ENCODE measurements at regions not wholly inside any gene's neighbourhood (a gene's known extent, or its start where the extent isn't known, plus 50 kb on each side); places are given as distances from the start of the nearest gene placed in this dataset.

DNA sequence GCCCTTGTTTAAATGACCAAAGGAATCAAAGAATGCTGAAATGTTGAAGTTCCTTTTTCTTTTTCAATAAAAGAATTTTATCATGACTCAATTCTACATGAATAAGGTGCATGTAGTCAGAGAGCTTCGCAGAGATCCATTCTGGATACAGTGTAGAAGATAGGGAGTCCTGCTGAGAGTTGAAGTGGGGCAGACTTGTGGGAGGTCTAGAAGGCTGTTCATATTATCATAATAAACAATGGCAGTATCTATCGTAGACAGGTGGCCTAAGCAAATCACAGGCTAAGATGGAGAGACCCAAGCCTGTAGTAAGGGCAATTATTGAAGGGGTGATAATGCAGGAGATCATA is 1322.0 kb upstream of the CELF4 start:
- H3K9me3 Mint-ChIP-seq: peaks cover 0 to 2% of the 10 kb centered on the region in 2 donors
- H3K4me1 Mint-ChIP-seq (ENCODE audit: low read depth in 2 of 2): no peaks in the 10 kb centered on the region
- no peak overlapping the region for H3K4me3 Mint-ChIP-seq
- H3K27ac Mint-ChIP-seq: no peak overlapping the region
- no peaks in the 10 kb centered on the region for H3K36me3 Mint-ChIP-seq (ENCODE audit: insufficient read depth)
- DNase-seq: no peak
- no peak for ATAC-seq (replicated peaks)
- no peaks in the 10 kb centered on the region for H3K27me3 Mint-ChIP-seq

DNA sequence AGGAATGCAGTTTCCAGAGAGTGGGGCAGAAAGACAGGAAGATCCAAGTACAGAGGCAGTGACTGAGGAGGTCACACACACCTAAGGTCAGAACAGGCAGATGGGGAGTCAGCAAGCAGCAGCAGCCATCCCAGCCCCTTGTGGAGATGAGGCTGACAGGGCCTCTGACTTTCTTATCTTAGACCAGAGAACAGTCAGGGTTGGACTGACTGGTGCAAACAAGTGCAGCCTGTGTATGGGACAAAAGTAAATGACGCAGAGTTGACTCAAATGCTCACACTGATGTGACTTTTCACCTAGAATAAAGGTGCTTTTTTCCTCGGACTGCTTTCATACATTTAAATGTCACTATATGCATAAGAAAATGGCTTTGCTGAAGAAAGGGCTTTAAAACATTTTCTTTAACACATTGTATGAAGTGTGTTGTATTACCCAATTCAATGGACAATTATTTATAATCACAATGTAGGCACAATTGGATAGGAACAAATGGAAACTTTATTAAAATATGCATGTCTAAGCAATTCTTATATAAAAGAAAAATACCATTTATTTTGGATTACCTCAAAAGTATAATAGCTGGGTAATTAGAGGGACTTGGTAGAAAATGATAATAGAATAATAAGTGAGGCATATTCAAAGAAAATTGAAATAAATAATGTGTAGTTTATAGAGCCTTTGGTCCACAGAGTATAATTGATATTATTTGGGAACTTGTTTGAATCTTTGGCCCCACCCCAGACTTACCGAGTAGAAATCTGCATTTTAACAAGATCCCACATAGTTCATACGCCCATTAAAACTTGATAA is 1321.5 kb upstream of the CELF4 start:
- H3K36me3 Mint-ChIP-seq (ENCODE audit: insufficient read depth): no peaks in the 10 kb centered on the region
- no peak overlapping the region for H3K4me3 Mint-ChIP-seq
- no peak for DNase-seq
- no peak for ATAC-seq (replicated peaks)
- no peaks in the 10 kb centered on the region for H3K27me3 Mint-ChIP-seq
- H3K27ac Mint-ChIP-seq: no peak overlapping the region
- H3K9me3 Mint-ChIP-seq: peaks cover 0 to 2% of the 10 kb centered on the region in 2 donors
- no peaks in the 10 kb centered on the region for H3K4me1 Mint-ChIP-seq (ENCODE audit: low read depth in 2 of 2)

DNA sequence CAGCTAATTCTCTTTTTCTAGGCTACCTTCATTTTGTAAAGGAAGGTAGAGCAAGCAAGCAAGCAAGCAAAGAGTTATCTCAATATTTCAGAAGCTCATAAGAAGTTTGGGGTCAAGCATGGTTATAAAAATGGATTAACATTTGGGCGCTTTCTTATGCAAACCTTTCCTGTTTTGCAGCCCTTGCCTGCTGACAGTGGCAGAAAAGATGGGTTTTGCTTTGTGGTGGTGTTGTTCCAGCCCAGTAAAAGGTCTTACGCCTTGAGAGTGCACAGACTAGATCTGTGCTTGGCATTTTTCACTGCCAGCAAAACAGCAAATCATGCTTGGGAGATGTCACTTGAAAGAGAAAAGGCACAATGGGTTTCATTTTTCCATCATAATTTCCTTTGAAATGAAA is 1320.6 kb upstream of the CELF4 start:
- no peak for ATAC-seq (replicated peaks)
- Mint-ChIP-seq H3K27me3 (no peaks in the 10 kb centered on the region), H3K27ac (no peak overlapping the region), H3K36me3 (ENCODE audit: insufficient read depth) (no peaks in the 10 kb centered on the region), H3K9me3 (peaks cover 0 to 2% of the 10 kb centered on the region in 2 donors), H3K4me1 (ENCODE audit: low read depth in 2 of 2) (no peaks in the 10 kb centered on the region), H3K4me3 (no peak overlapping the region)
- DNase-seq: no peak

DNA sequence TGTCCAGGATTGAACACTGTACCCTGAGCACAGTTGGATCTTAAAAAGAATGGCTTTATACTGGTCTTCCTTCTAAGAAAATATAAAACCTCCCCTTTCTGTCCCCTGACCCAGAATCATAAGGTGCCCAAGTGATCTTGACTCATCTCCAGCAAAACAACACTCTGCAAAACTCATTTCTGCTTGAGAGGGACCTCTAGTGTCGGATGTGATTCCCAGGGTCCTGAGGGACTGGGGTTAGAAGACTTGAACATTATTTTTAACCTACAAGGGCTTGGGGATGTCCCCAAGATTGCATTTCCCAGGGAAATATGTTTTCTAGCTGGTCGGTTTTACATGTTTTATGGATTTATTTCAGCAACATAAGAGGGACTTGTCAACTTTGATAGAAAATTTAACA is 1318.5 kb upstream of the CELF4 start:
- Mint-ChIP-seq H3K36me3 (ENCODE audit: insufficient read depth) (no peaks in the 10 kb centered on the region), H3K9me3 (peaks cover 0 to 2% of the 10 kb centered on the region in 2 donors), H3K27me3 (peaks cover 0 to 7% of the 10 kb centered on the region in 2 donors), H3K4me1 (ENCODE audit: low read depth in 2 of 2) (no peaks in the 10 kb centered on the region), H3K27ac (no peak overlapping the region), H3K4me3 (no peak overlapping the region)
- ATAC-seq (replicated peaks) (no peak), DNase-seq (no peak)

DNA sequence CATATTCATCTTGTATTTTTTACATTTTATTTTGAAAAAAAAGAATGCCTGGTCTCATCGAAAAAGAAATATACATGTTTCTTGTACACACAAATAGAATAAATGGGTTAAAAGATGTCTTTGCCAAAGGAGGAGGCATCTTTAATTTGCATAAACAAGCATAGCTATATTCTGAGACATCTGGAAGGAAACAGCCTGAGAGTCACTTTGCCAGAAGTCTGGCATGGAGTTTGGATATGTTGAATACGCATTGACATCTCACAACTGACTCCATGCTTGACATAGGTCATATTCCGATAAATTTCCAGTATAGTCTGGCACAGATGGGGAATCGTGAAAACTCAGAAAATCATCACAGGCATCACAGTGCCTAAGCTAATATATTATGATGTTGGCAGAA is 1317.5 kb upstream of the CELF4 start:
- H3K27me3 Mint-ChIP-seq: peaks cover 0 to 7% of the 10 kb centered on the region in 2 donors
- DNase-seq: no peak
- H3K27ac Mint-ChIP-seq: no peak overlapping the region
- no peak overlapping the region for H3K4me3 Mint-ChIP-seq
- H3K36me3 Mint-ChIP-seq (ENCODE audit: insufficient read depth): no peaks in the 10 kb centered on the region
- ATAC-seq (replicated peaks): no peak
- H3K4me1 Mint-ChIP-seq (ENCODE audit: low read depth in 2 of 2): no peaks in the 10 kb centered on the region
- H3K9me3 Mint-ChIP-seq: peaks cover 0 to 2% of the 10 kb centered on the region in 2 donors

DNA sequence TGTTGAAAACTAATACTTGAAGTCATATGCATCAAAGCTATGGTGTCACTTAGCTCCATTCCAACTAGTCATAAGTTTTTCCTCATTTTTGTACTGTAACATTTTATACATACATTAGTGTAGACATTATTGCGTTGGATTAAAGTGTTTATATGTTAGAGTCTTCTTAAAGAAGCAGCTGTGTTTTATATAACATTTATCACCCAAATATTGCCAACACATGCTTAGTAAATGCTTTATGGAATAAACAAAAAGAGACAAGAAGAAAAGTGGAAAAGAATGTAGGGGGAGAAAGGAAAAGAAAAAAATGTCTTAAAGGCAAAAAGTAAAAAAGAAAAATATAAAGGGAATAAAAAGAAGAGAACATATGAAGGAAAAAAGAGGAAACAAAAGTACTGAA is 1314.3 kb upstream of the CELF4 start:
- Mint-ChIP-seq H3K27me3 (peaks cover 0 to 7% of the 10 kb centered on the region in 2 donors), H3K27ac (no peak overlapping the region), H3K9me3 (no peaks in the 10 kb centered on the region), H3K36me3 (ENCODE audit: insufficient read depth) (no peaks in the 10 kb centered on the region), H3K4me1 (ENCODE audit: low read depth in 2 of 2) (no peaks in the 10 kb centered on the region), H3K4me3 (no peak overlapping the region)
- no peak for DNase-seq
- no peak for ATAC-seq (replicated peaks)

DNA sequence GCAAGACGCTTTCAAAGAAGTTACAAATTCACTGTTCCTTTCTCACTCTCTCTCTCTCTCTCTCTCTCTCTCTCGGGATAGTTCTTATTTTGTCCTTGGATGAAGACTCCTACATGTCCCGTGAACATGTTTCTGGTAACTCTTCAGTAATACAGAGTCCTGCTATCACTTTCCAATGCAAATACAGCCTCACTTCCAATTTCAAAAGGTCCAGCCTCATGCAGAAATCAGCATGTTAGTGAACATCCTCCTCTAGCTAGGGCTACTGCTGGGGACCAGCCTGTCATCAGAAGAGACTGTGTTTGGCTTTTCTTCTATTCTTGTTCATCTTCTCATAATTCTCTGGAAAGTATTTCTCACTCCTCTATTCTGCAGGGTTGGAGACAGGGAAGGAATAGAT is 1306.7 kb upstream of the CELF4 start:
- H3K27me3 Mint-ChIP-seq: peaks cover 0 to 8% of the 10 kb centered on the region in 2 donors
- no peak overlapping the region for H3K4me3 Mint-ChIP-seq
- ATAC-seq (replicated peaks) (no peak), DNase-seq (no peak)
- H3K9me3 Mint-ChIP-seq: peaks cover 3 to 13% of the 10 kb centered on the region in 2 donors
- H3K27ac Mint-ChIP-seq: no peak overlapping the region
- H3K4me1 Mint-ChIP-seq (ENCODE audit: low read depth in 2 of 2): no peaks in the 10 kb centered on the region
- no peaks in the 10 kb centered on the region for H3K36me3 Mint-ChIP-seq (ENCODE audit: insufficient read depth)

DNA sequence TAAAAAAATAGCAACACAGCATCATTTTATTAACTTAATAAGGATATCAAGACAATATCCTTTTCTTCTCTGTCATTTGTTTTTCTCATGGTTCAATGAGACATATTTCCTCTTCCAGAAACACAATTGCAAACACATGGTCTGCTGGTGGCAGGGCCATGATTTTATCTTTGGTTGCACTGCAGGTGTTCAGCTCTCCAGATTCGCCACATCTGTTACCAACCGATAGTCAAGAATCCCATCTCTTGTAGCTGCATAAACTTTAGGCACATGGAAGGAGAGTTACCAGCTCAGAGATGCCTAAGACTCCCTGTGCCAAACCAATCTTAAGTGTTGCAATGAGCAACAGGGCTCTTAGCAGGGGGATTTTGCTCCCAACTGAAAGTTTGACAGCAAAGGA is 1303.2 kb upstream of the CELF4 start:
- no peak overlapping the region for H3K4me3 Mint-ChIP-seq
- H3K4me1 Mint-ChIP-seq (ENCODE audit: low read depth in 2 of 2): no peaks in the 10 kb centered on the region
- DNase-seq (no peak), ATAC-seq (replicated peaks) (no peak)
- no peak overlapping the region for H3K27ac Mint-ChIP-seq
- H3K27me3 Mint-ChIP-seq: peaks cover 0 to 8% of the 10 kb centered on the region in 2 donors
- H3K36me3 Mint-ChIP-seq (ENCODE audit: insufficient read depth): no peaks in the 10 kb centered on the region
- H3K9me3 Mint-ChIP-seq: peaks cover 3 to 13% of the 10 kb centered on the region in 2 donors

DNA sequence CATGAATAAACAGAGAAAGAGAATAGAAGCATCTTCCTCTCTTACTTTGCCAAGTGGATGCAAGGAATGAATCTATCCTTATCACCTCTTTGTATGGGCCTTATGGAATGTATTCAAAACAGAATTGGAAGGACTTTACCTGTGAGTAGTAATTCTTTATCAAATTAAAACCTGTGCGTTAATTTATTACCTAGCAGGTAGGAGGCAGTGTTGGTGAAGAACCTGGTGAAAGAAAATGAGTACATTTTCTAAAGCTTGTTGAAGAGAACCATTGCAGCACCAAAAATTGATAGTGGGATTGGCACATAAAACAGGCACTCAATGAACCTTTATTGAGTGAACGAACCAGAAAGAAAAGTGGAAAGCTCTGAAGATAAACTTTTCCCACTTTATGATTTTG is 1302.1 kb upstream of the CELF4 start:
- peaks cover 3 to 5% of the 10 kb centered on the region in 2 donors for H3K9me3 Mint-ChIP-seq
- H3K4me1 Mint-ChIP-seq (ENCODE audit: low read depth in 2 of 2): no peaks in the 10 kb centered on the region
- H3K27ac Mint-ChIP-seq: no peak overlapping the region
- no peak overlapping the region for H3K4me3 Mint-ChIP-seq
- H3K27me3 Mint-ChIP-seq: no peaks in the 10 kb centered on the region
- ATAC-seq (replicated peaks) (no peak), DNase-seq (no peak)
- H3K36me3 Mint-ChIP-seq (ENCODE audit: insufficient read depth): no peaks in the 10 kb centered on the region

DNA sequence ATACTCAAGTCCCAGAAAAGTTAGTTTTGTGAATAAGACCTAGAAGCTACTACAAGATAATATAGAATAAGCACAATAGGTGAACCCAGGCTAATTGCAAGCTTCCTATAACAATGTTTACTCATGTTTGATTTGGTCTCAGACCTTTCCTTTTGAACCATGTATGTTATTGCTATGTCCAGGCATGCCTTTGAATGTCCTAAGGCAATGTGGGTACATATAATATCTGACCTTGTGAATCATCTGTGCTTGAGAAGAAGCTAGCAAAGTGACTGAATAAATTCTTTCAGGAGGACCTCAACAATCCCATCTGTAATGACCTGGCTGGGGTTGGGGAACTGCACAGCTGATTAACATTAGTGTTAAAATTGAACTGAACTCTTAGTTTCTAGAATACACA is 1285.9 kb upstream of the CELF4 start:
- H3K4me1 Mint-ChIP-seq (ENCODE audit: low read depth in 2 of 2): no peaks in the 10 kb centered on the region
- no peak overlapping the region for H3K4me3 Mint-ChIP-seq
- H3K36me3 Mint-ChIP-seq (ENCODE audit: insufficient read depth): no peaks in the 10 kb centered on the region
- DNase-seq (no peak), ATAC-seq (replicated peaks) (no peak)
- H3K27ac Mint-ChIP-seq: no peak overlapping the region
- H3K27me3 Mint-ChIP-seq: no peaks in the 10 kb centered on the region
- H3K9me3 Mint-ChIP-seq: no peaks in the 10 kb centered on the region

DNA sequence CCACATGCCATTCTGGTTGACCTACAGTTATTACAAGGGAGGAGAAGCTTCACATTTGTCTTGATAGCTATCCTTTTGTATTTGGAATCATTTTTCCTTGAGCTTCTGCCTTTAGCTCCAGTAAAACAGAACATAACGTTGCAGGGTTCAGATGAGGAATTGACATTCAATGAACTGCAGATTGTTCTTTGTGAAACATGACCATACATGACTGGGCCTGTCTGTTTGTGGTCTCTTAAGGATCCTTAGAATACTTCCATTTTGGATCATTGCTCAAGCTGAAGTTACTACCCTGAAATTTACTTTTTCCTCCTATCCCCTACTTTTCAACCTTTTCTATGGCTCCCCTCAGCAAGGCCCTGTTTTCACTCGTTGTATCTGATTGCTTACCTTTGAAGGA is 1281.7 kb upstream of the CELF4 start:
- Mint-ChIP-seq H3K4me3 (no peak overlapping the region), H3K4me1 (ENCODE audit: low read depth in 2 of 2) (no peaks in the 10 kb centered on the region), H3K36me3 (ENCODE audit: insufficient read depth) (no peaks in the 10 kb centered on the region), H3K27ac (no peak overlapping the region), H3K9me3 (peaks cover 0 to 2% of the 10 kb centered on the region in 2 donors), H3K27me3 (no peaks in the 10 kb centered on the region)
- no peak for DNase-seq
- no peak for ATAC-seq (replicated peaks)

DNA sequence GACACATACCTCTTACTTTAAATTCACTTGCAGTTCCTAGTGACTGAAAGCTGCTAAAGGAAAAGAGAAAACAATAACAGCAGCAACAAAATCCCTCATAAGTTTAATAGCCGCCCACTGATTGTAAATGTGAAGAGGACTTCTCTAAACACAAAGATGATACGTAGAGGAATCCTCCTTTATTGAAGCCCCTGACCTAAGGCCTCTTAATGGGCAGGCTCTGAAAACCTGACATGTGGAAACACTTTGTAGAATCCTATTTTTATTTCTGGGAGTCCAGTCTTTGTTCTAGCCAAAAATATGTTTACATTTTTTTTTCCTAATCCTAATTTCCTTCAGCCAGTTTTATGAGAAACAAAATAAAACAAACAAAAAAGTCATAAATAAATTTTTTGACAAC is 1277.7 kb upstream of the CELF4 start:
- Mint-ChIP-seq H3K9me3 (peaks cover 0 to 2% of the 10 kb centered on the region in 2 donors), H3K27ac (no peak overlapping the region), H3K27me3 (no peaks in the 10 kb centered on the region), H3K36me3 (ENCODE audit: insufficient read depth) (peaks cover 3% of the 10 kb centered on the region), H3K4me1 (ENCODE audit: low read depth in 2 of 2) (no peaks in the 10 kb centered on the region), H3K4me3 (no peak overlapping the region)
- DNase-seq (no peak), ATAC-seq (replicated peaks) (no peak)

DNA sequence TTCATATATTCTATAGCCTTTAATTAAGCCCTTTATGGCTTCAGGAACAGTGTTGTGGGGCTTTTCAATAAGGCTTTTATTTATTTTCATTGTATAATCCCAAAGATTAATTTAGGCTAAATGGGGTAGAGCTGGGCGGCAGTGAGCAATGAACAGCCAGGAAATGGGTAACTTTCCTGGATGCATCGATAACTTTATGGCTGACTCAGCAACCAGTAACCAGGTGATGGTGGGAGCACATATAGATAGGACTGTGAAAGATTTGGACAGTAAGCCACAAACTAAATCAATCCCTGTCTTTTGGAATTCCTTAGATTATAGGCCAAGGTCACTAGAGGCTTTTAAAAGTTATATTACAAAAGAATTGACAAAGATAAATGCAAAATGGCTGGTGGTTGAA is 1260.6 kb upstream of the CELF4 start:
- no peaks in the 10 kb centered on the region for H3K9me3 Mint-ChIP-seq
- no peak overlapping the region for H3K4me3 Mint-ChIP-seq
- H3K27ac Mint-ChIP-seq: no peak overlapping the region
- no peaks in the 10 kb centered on the region for H3K36me3 Mint-ChIP-seq (ENCODE audit: insufficient read depth)
- no peak for DNase-seq
- H3K4me1 Mint-ChIP-seq (ENCODE audit: low read depth in 2 of 2): no peaks in the 10 kb centered on the region
- no peak for ATAC-seq (replicated peaks)
- H3K27me3 Mint-ChIP-seq: no peaks in the 10 kb centered on the region

DNA sequence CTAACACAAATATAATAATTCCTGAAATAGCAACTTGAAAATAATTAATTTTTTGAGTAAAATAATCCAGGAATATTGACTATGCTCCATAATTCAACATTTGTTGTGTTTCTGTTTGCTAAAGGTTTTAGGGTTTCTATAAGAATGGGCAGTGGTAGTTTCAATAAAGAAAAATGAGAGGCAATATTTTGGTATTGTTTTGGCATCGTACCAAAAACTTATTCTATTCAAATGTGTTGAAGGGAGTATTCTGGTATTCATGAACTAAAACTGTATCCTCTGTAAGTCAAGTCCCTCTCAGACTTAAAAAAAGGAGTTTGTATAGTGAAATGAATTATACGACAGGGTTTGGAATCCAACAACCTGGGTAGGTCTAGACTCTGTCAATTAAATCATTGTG is 1245.6 kb upstream of the CELF4 start:
- H3K27ac Mint-ChIP-seq: no peak overlapping the region
- H3K36me3 Mint-ChIP-seq (ENCODE audit: insufficient read depth): no peaks in the 10 kb centered on the region
- H3K27me3 Mint-ChIP-seq: no peaks in the 10 kb centered on the region
- no peaks in the 10 kb centered on the region for H3K4me1 Mint-ChIP-seq (ENCODE audit: low read depth in 2 of 2)
- no peak overlapping the region for H3K4me3 Mint-ChIP-seq
- DNase-seq (no peak), ATAC-seq (replicated peaks) (no peak)
- H3K9me3 Mint-ChIP-seq: no peaks in the 10 kb centered on the region
